ENCODE measurements at regions not wholly inside any gene's neighbourhood (a gene's known extent, or its start where the extent isn't known, plus 50 kb on each side); places are given as distances from the start of the nearest gene placed in this dataset.
"Not testable (repeated sequence)": the region's sequence is repeated elsewhere in the genome, so short reads cannot be mapped to it uniquely, and the experiment has no call there.

DNA sequence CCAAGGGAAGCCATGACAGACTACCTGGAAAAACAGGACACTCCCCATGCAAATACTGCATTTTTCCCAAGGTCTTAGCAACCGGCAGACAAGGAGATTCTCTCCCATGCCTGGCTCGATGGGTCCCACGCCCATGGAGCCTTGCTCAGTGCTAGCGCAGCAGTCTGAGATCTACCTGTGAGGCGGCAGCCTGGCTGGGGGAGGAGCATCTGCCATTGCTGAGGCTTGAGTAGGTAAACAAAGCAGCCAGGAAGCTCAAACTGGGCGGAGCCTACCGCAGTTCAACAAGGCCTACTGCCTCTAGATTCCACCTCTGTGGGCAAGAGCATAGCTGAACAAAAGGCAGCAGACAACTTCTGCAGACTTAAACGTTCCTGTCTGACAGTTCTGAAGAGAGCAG, 1417.2 kb downstream of the FSTL5 start:
- FAIRE-seq; H3K9me3 ChIP-seq (ENCODE audit: control insufficient read depth in 2 of 2, insufficient read depth in 1 of 2, low read depth in 1 of 2, low read length in 1 of 2); DNase-seq; H3K27ac ChIP-seq (ENCODE audit: low read depth in 1 of 3, low read length in 2 of 3); H3K4me1 ChIP-seq (ENCODE audit: control insufficient read depth in 3 of 3, insufficient read depth in 2 of 3, low read depth in 1 of 3, low read length in 2 of 3); H3K27me3 ChIP-seq (ENCODE audit: control insufficient read depth in 3 of 3, insufficient read depth in 3 of 3, low read length in 3 of 3); H3K4me3 ChIP-seq (ENCODE audit: low read depth in 1 of 3, low read length in 3 of 3); H3K36me3 ChIP-seq (ENCODE audit: control insufficient read depth in 3 of 3, insufficient read depth in 2 of 3, low read depth in 1 of 3, low read length in 3 of 3): not testable (repeated sequence)
- 79 to 86% (median 79%) methylated on average over 8 of the region's 8 CpGs for WGBS, 3 donors

DNA sequence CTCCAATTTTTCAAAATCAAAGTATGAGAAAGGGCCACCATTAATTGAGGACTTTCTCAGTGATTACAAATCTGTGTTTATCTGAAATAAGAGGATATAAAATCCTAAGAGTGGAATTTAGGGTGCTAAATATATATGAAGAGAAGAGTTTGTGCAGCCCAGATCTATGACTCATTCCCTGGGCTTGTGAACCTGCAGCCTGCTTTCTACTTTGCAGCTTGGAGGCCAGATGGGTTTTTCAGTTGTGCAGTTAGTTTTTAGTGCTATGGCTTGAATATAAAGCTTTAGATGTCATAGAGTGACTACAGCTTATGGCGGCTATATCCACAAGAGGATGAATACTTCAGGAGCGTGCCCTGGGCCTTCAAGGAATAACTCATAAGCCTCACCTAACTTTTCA, 1391.1 kb downstream of the FSTL5 start:
- no peaks in the 10 kb centered on the region for H3K4me1 ChIP-seq (ENCODE audit: control insufficient read depth in 3 of 3, insufficient read depth in 2 of 3, low read depth in 1 of 3, low read length in 2 of 3)
- H3K9me3 ChIP-seq (ENCODE audit: control insufficient read depth in 2 of 2, insufficient read depth in 1 of 2, low read depth in 1 of 2, low read length in 1 of 2) = no peaks in the 10 kb centered on the region
- no peaks in the 10 kb centered on the region for H3K27me3 ChIP-seq (ENCODE audit: control insufficient read depth in 3 of 3, insufficient read depth in 3 of 3, low read length in 3 of 3)
- FAIRE-seq = no peak
- no peak for DNase-seq
- no peaks in the 10 kb centered on the region for H3K36me3 ChIP-seq (ENCODE audit: control insufficient read depth in 3 of 3, insufficient read depth in 2 of 3, low read depth in 1 of 3, low read length in 3 of 3)
- 76 to 83% (median 80%) methylated on average over 2 of the region's 2 CpGs for WGBS, 3 donors
- no peak overlapping the region for H3K4me3 ChIP-seq (ENCODE audit: low read depth in 1 of 3, low read length in 3 of 3)
- H3K27ac ChIP-seq (ENCODE audit: low read depth in 1 of 3, low read length in 2 of 3) = no peak overlapping the region

DNA sequence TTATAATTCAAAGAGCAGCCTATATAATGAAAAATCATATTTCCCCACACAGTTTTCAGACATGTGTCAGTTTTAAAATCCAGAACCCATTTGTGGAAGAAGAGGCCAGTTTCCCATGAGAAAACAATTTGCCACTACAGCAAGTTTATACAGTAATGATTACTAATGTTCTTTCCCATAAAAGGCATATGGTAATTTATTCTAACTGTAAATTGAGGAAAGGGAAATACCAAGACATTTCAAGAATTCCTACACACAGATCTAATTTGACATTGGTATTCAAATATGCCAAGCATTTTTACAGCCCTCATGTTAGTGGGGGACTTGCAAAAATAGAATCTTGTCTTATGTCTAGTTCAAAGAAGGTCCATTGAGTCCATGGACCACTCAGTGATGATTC, 1368.6 kb downstream of the FSTL5 start:
- H3K4me1 ChIP-seq (ENCODE audit: control insufficient read depth in 3 of 3, insufficient read depth in 2 of 3, low read depth in 1 of 3, low read length in 2 of 3) = no peaks in the 10 kb centered on the region
- H3K4me3 ChIP-seq (ENCODE audit: low read depth in 1 of 3, low read length in 3 of 3) = no peak overlapping the region
- no peak for FAIRE-seq
- DNase-seq = no peak
- peaks cover 0 to 13% of the 10 kb centered on the region in 2 donors for H3K9me3 ChIP-seq (ENCODE audit: control insufficient read depth in 2 of 2, insufficient read depth in 1 of 2, low read depth in 1 of 2, low read length in 1 of 2)
- no peaks in the 10 kb centered on the region for H3K27me3 ChIP-seq (ENCODE audit: control insufficient read depth in 3 of 3, insufficient read depth in 3 of 3, low read length in 3 of 3)
- H3K27ac ChIP-seq (ENCODE audit: low read depth in 1 of 3, low read length in 2 of 3) = no peak overlapping the region
- H3K36me3 ChIP-seq (ENCODE audit: control insufficient read depth in 3 of 3, insufficient read depth in 2 of 3, low read depth in 1 of 3, low read length in 3 of 3) = no peaks in the 10 kb centered on the region

DNA sequence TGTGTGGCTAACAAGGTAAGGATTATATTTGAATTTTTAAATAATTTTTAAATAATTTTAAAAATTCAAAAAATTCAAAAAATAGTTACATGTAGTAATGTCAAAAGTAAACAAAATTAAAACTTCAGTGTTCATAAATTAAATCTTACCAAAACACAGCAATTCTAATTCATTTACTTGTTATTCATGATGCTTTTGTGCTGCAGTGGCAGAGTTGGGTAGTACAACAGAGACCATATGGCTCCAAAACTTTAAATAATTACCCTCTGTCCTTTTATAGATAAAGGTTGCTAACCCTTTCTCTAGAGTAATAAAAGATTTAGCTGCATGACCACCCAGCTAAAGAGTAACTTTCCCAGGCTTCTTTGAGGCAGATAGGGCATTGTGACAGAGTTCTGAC, 1355.6 kb downstream of the FSTL5 start:
- no peak for DNase-seq
- FAIRE-seq = no peak
- H3K9me3 ChIP-seq (ENCODE audit: control insufficient read depth in 2 of 2, insufficient read depth in 1 of 2, low read depth in 1 of 2, low read length in 1 of 2) = no peaks in the 10 kb centered on the region
- H3K36me3 ChIP-seq (ENCODE audit: control insufficient read depth in 3 of 3, insufficient read depth in 2 of 3, low read depth in 1 of 3, low read length in 3 of 3) = no peaks in the 10 kb centered on the region
- no peaks in the 10 kb centered on the region for H3K27me3 ChIP-seq (ENCODE audit: control insufficient read depth in 3 of 3, insufficient read depth in 3 of 3, low read length in 3 of 3)
- no peaks in the 10 kb centered on the region for H3K4me1 ChIP-seq (ENCODE audit: control insufficient read depth in 3 of 3, insufficient read depth in 2 of 3, low read depth in 1 of 3, low read length in 2 of 3)
- H3K4me3 ChIP-seq (ENCODE audit: low read depth in 1 of 3, low read length in 3 of 3) = no peak overlapping the region
- no peak overlapping the region for H3K27ac ChIP-seq (ENCODE audit: low read depth in 1 of 3, low read length in 2 of 3)

DNA sequence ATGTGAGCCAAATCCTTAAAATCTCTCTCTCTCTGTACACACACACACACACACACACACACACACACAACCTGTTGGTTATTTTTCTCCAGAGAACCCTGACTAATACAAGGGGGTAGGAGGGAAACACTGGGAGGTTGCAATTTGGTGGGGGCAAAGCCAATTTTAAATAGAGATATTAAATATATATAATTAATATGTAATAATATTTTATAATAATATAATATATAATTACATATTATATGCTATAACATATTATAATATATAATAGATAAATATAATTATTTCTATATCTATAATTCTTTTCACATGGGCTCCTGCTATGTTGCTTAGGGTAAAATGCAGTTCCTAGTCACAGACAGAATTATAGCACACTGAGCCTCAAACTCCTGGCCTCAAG, 1354.2 kb downstream of the FSTL5 start:
- no peaks in the 10 kb centered on the region for H3K9me3 ChIP-seq (ENCODE audit: control insufficient read depth in 2 of 2, insufficient read depth in 1 of 2, low read depth in 1 of 2, low read length in 1 of 2)
- no peak for DNase-seq
- H3K27me3 ChIP-seq (ENCODE audit: control insufficient read depth in 3 of 3, insufficient read depth in 3 of 3, low read length in 3 of 3) = no peaks in the 10 kb centered on the region
- no peaks in the 10 kb centered on the region for H3K36me3 ChIP-seq (ENCODE audit: control insufficient read depth in 3 of 3, insufficient read depth in 2 of 3, low read depth in 1 of 3, low read length in 3 of 3)
- H3K4me3 ChIP-seq (ENCODE audit: low read depth in 1 of 3, low read length in 3 of 3) = no peak overlapping the region
- no peak overlapping the region for H3K27ac ChIP-seq (ENCODE audit: low read depth in 1 of 3, low read length in 2 of 3)
- FAIRE-seq = no peak
- H3K4me1 ChIP-seq (ENCODE audit: control insufficient read depth in 3 of 3, insufficient read depth in 2 of 3, low read depth in 1 of 3, low read length in 2 of 3) = no peaks in the 10 kb centered on the region

DNA sequence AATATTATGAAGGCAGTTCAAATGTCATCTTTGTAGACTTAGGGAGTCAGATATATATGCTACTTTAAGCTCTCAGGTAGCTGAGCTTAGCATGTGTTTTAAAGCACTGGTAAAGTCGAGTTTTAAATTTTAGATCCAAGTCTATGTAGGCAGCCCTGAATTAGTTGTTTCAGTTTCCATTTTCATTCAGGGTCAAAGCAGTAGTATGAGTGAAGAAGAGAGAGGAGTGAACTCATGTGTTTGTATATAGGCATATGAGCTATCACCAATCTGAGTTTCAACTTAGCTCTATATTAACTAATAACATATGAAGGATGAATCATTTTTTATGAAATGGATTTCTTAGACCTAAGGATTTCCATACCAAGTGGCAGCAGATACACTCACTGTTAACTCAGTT, 1353.4 kb downstream of the FSTL5 start:
- Histone ChIP-seq H3K9me3 (ENCODE audit: control insufficient read depth in 2 of 2, insufficient read depth in 1 of 2, low read depth in 1 of 2, low read length in 1 of 2) (no peaks in the 10 kb centered on the region), H3K27me3 (ENCODE audit: control insufficient read depth in 3 of 3, insufficient read depth in 3 of 3, low read length in 3 of 3) (no peaks in the 10 kb centered on the region), H3K36me3 (ENCODE audit: control insufficient read depth in 3 of 3, insufficient read depth in 2 of 3, low read depth in 1 of 3, low read length in 3 of 3) (no peaks in the 10 kb centered on the region), H3K4me3 (ENCODE audit: low read depth in 1 of 3, low read length in 3 of 3) (no peak overlapping the region), H3K4me1 (ENCODE audit: control insufficient read depth in 3 of 3, insufficient read depth in 2 of 3, low read depth in 1 of 3, low read length in 2 of 3) (no peaks in the 10 kb centered on the region), H3K27ac (ENCODE audit: low read depth in 1 of 3, low read length in 2 of 3) (no peak overlapping the region)
- FAIRE-seq (no peak), DNase-seq (no peak)
- WGBS, 3 donors = 48 to 76% (median 49%) methylated on average over 1 of the region's 1 CpG

DNA sequence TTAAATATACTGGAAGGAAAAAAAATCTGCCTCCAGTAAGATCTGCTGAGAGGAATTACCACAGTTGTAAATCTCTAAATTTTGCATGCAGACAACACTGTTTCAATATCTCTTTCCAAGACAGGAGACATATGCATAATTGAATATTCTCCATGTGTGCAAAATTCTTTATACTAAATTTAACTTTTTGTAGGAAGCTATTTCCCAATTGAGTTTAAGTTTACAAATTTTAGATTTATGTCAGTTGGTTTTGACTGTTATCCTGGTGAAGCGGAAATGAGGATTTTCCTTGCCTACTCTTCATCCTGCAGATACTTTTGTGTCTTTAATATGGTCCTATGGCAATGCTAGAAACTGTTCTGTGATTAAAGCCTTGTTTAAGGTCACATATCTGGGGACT, 1352.9 kb downstream of the FSTL5 start:
- no peak for DNase-seq
- FAIRE-seq = no peak
- Histone ChIP-seq H3K9me3 (ENCODE audit: control insufficient read depth in 2 of 2, insufficient read depth in 1 of 2, low read depth in 1 of 2, low read length in 1 of 2) (no peaks in the 10 kb centered on the region), H3K4me3 (ENCODE audit: low read depth in 1 of 3, low read length in 3 of 3) (no peak overlapping the region), H3K27me3 (ENCODE audit: control insufficient read depth in 3 of 3, insufficient read depth in 3 of 3, low read length in 3 of 3) (no peaks in the 10 kb centered on the region), H3K27ac (ENCODE audit: low read depth in 1 of 3, low read length in 2 of 3) (no peak overlapping the region), H3K4me1 (ENCODE audit: control insufficient read depth in 3 of 3, insufficient read depth in 2 of 3, low read depth in 1 of 3, low read length in 2 of 3) (no peaks in the 10 kb centered on the region), H3K36me3 (ENCODE audit: control insufficient read depth in 3 of 3, insufficient read depth in 2 of 3, low read depth in 1 of 3, low read length in 3 of 3) (no peaks in the 10 kb centered on the region)
- WGBS, 3 donors = 77 to 87% (median 84%) methylated on average over 1 of the region's 1 CpG

DNA sequence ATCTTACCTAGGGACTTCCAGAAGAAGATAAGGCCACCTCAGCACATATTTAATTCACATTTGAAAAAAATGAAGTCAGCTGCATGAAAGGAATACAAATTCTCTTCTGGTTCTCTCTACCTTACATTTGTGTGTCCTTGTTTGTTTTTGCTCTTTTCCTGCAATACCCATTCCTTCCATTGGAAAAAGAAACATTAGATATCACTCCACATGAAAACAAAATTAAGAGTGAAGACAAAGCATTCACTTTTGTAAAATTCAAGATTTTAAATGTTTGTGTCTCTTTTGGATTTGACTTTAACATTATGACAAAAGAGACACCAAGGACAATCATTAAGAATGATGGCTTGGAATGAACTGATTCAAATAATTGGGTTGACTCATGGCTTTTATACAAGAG, 1351.8 kb downstream of the FSTL5 start:
- Histone ChIP-seq H3K4me1 (ENCODE audit: control insufficient read depth in 3 of 3, insufficient read depth in 2 of 3, low read depth in 1 of 3, low read length in 2 of 3) (no peaks in the 10 kb centered on the region), H3K27me3 (ENCODE audit: control insufficient read depth in 3 of 3, insufficient read depth in 3 of 3, low read length in 3 of 3) (no peaks in the 10 kb centered on the region), H3K4me3 (ENCODE audit: low read depth in 1 of 3, low read length in 3 of 3) (no peak overlapping the region), H3K27ac (ENCODE audit: low read depth in 1 of 3, low read length in 2 of 3) (no peak overlapping the region), H3K36me3 (ENCODE audit: control insufficient read depth in 3 of 3, insufficient read depth in 2 of 3, low read depth in 1 of 3, low read length in 3 of 3) (no peaks in the 10 kb centered on the region), H3K9me3 (ENCODE audit: control insufficient read depth in 2 of 2, insufficient read depth in 1 of 2, low read depth in 1 of 2, low read length in 1 of 2) (no peaks in the 10 kb centered on the region)
- FAIRE-seq (no peak), DNase-seq (no peak)

DNA sequence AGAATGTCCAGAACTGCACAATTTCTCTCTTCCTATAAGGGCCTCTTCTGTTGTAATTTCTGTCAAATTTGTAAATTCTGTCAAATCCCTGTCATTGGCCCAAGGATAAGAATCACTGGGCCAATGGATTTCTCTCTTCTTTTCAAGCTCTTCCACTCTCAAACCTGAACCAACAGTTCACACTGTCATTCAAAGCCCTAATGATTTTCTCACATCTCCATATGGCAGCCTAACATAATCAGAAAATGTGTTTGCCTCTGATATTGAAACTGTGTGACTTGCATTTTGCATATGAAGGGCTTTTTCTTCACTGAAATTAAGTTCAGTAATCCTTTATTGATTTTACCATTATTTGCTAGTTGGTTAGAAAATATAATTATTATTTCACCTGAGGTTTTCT, 1349.1 kb downstream of the FSTL5 start:
- no peaks in the 10 kb centered on the region for H3K36me3 ChIP-seq (ENCODE audit: control insufficient read depth in 3 of 3, insufficient read depth in 2 of 3, low read depth in 1 of 3, low read length in 3 of 3)
- no peaks in the 10 kb centered on the region for H3K9me3 ChIP-seq (ENCODE audit: control insufficient read depth in 2 of 2, insufficient read depth in 1 of 2, low read depth in 1 of 2, low read length in 1 of 2)
- no peak overlapping the region for H3K4me3 ChIP-seq (ENCODE audit: low read depth in 1 of 3, low read length in 3 of 3)
- FAIRE-seq (no peak), DNase-seq (no peak)
- no peaks in the 10 kb centered on the region for H3K4me1 ChIP-seq (ENCODE audit: control insufficient read depth in 3 of 3, insufficient read depth in 2 of 3, low read depth in 1 of 3, low read length in 2 of 3)
- H3K27ac ChIP-seq (ENCODE audit: low read depth in 1 of 3, low read length in 2 of 3) = no peak overlapping the region
- no peaks in the 10 kb centered on the region for H3K27me3 ChIP-seq (ENCODE audit: control insufficient read depth in 3 of 3, insufficient read depth in 3 of 3, low read length in 3 of 3)
